Hepatocyte (in vitro differentiated cells): ENCODE measurements at regions not wholly inside any gene's neighbourhood (a gene's known extent, or its start where the extent isn't known, plus 50 kb on each side); places are given as distances from the start of the nearest gene placed in this dataset.

Experiments
- DNase-seq: peaks from one replicate; pipeline ENCODE4 v3.0.0-alpha.2; 2016; ENCODE audit warnings: low spot score
- H2AFZ ChIP-seq: fragments of 200-600 bp; sonication (generic); 2 replicates; pipeline ENCODE4 v1.6.0; 2016; ENCODE audit warnings: antibody characterized with exemption, mild to moderate bottlenecking
- H3K27ac ChIP-seq: fragments of 200-600 bp; sonication (generic); 2 replicates; pipeline ENCODE4 v1.5.1; 2016; ENCODE audit warnings: mild to moderate bottlenecking
- H3K27me3 ChIP-seq: fragments of 200-600 bp; sonication (generic); 2 replicates; pipeline ENCODE4 v1.6.1; 2016
- H3K36me3 ChIP-seq: fragments of 200-600 bp; sonication (generic); replicated peaks from 2 replicates; pipeline ENCODE4 v1.5.1; 2016; ENCODE audit warnings: low read depth; ENCODE audit not compliant: insufficient read depth
- H3K4me1 ChIP-seq: fragments of 200-600 bp; sonication (generic); 2 replicates; pipeline ENCODE4 v1.5.1; 2016; ENCODE audit warnings: mild to moderate bottlenecking, moderate library complexity; ENCODE audit not compliant: insufficient read depth
- H3K4me2 ChIP-seq: fragments of 200-600 bp; sonication (generic); 2 replicates; pipeline ENCODE4 v1.6.0; 2016
- H3K4me3 ChIP-seq: fragments of 200-600 bp; sonication (generic); 2 replicates; pipeline ENCODE4 v1.5.1; 2016; ENCODE audit warnings: mild to moderate bottlenecking
- H3K79me2 ChIP-seq: fragments of 200-600 bp; sonication (generic); 2 replicates; pipeline ENCODE4 v1.6.0; 2017; ENCODE audit warnings: mild to moderate bottlenecking
- H3K9me2 ChIP-seq: fragments of 200-600 bp; sonication (generic); replicated peaks from 2 replicates; pipeline ENCODE4 v1.6.0; 2017; ENCODE audit warnings: mild to moderate bottlenecking; ENCODE audit not compliant: insufficient read depth
- H3K9me3 ChIP-seq: fragments of 200-600 bp; sonication (generic); 2 replicates; pipeline ENCODE4 v1.5.1; 2016; ENCODE audit warnings: low read depth, mild to moderate bottlenecking
- H4K20me1 ChIP-seq: fragments of 200-600 bp; sonication (generic); 2 replicates; pipeline ENCODE4 v1.6.0; 2016; ENCODE audit warnings: mild to moderate bottlenecking; ENCODE audit not compliant: insufficient read depth, poor library complexity, severe bottlenecking
- EZH2 ChIP-seq: fragments of 200-600 bp; sonication (generic); IDR thresholded peaks from 2 replicates; pipeline ENCODE4 v1.6.1; 2016; ENCODE audit warnings: antibody characterized with exemption, mild to moderate bottlenecking, borderline replicate concordance
- EZH2phosphoT487 ChIP-seq: fragments of 200-600 bp; sonication (generic); IDR thresholded peaks from one replicate; pipeline ENCODE4 v1.6.1; 2018; ENCODE audit warnings: antibody characterized with exemption, mild to moderate bottlenecking, low read depth, moderate library complexity; ENCODE audit not compliant: unreplicated experiment, severe bottlenecking
- WGBS: methylation state at CpG from one replicate; pipeline ENCODE4 v1.1.6; 2016; ENCODE audit warnings: low lambda C conversion rate; ENCODE audit errors: missing lambda C conversion rate; 5-methylcytosine and 5-hydroxymethylcytosine counted together
- TF ChIP-seq, protein P1 (sequence below): fragments of 200-600 bp; sonication (generic); IDR thresholded peaks from 2 replicates; pipeline ENCODE4 v1.5.1; 2016; ENCODE audit warnings: antibody characterized with exemption, mild to moderate bottlenecking; ENCODE audit not compliant: poor library complexity

DNA sequence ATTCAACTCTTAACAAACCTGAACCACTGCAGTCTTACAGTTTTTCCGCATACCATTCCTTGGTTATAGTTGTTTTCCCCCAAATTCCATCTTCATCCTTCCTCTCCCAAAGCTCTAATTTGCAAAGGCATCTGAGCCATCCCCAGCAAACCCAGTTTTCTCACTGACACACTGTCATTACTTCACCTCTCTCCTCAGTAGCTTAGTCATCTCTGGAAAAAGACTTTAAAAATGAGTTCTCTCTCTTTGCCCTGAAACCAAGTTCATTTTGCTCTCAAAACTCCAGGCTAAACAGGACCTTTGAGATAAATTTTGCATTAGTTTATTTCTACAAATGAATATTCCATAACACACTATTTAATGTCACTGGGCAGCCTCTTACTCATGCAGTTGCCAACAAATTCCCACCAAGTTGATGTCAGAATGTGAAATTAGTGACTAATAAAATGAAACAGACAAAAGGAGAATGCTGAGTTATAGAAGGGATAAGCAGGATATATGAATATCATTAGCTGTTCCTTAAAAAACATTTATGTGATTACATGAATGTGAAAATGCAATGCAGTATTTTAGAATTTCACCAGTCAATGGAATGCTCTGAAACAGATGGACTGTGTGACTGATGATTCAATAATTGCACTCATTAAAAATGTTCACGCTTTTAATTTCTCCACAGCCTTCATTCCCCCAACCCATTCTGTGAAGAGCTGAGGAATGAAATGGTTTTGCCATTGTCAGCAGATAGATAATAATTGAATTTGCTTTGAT lies 107.4 kb upstream of the DMAC1 start:
- WGBS, result 82% methylated on average over 2 of the region's 2 CpGs
- no peaks in the 10 kb centered on the region for H4K20me1 ChIP-seq
- no peaks in the 10 kb centered on the region for H3K27me3 ChIP-seq
- no peak overlapping the region for H2AFZ ChIP-seq
- H3K4me2 ChIP-seq, result no peak overlapping the region
- peaks cover 5% of the 10 kb centered on the region for H3K4me1 ChIP-seq
- TF ChIP-seq EZH2phosphoT487, result no peak
- TF ChIP-seq EZH2, result no peak
- TF ChIP-seq, protein P1, sequence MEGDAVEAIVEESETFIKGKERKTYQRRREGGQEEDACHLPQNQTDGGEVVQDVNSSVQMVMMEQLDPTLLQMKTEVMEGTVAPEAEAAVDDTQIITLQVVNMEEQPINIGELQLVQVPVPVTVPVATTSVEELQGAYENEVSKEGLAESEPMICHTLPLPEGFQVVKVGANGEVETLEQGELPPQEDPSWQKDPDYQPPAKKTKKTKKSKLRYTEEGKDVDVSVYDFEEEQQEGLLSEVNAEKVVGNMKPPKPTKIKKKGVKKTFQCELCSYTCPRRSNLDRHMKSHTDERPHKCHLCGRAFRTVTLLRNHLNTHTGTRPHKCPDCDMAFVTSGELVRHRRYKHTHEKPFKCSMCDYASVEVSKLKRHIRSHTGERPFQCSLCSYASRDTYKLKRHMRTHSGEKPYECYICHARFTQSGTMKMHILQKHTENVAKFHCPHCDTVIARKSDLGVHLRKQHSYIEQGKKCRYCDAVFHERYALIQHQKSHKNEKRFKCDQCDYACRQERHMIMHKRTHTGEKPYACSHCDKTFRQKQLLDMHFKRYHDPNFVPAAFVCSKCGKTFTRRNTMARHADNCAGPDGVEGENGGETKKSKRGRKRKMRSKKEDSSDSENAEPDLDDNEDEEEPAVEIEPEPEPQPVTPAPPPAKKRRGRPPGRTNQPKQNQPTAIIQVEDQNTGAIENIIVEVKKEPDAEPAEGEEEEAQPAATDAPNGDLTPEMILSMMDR, result no peak
- no peaks in the 10 kb centered on the region for H3K36me3 ChIP-seq
- H3K9me3 ChIP-seq, result no peaks in the 10 kb centered on the region
- no peak for DNase-seq
- H3K9me2 ChIP-seq, result no peaks in the 10 kb centered on the region
- H3K27ac ChIP-seq, result no peak overlapping the region
- no peak overlapping the region for H3K4me3 ChIP-seq
- no peaks in the 10 kb centered on the region for H3K79me2 ChIP-seq

DNA sequence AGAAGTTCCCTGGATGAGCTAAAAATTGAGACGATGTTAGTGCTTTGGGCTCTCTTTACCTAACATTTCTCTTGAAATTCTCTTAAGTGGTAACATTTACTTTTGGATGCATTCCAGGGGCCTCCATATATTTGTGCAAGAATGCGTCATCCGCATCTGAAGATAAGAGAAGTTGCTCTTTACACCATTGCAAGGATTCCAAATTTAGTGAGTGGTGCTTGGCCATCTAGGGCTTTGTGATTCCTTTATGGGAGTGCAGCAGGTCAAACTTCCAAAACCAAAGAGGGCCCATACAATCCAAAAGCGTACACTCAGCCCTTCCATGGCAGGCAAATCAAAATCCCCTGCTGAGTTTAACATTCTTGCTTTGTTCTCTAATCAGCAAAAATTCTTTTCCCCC lies 102.0 kb upstream of the DMAC1 start:
- H3K36me3 ChIP-seq, result no peaks in the 10 kb centered on the region
- H3K9me2 ChIP-seq, result no peaks in the 10 kb centered on the region
- no peak overlapping the region for H3K4me3 ChIP-seq
- no peak overlapping the region for H3K4me2 ChIP-seq
- no peaks in the 10 kb centered on the region for H4K20me1 ChIP-seq
- TF ChIP-seq, protein P1, result no peak
- TF ChIP-seq EZH2 (no peak), EZH2phosphoT487 (no peak)
- DNase-seq, result peak; percentile 19
- no peaks in the 10 kb centered on the region for H3K27me3 ChIP-seq
- H2AFZ ChIP-seq, result no peak overlapping the region
- peaks cover 6% of the 10 kb centered on the region for H3K4me1 ChIP-seq
- H3K9me3 ChIP-seq, result no peaks in the 10 kb centered on the region
- H3K79me2 ChIP-seq, result no peaks in the 10 kb centered on the region
- WGBS, result 36% methylated on average over 4 of the region's 4 CpGs
- no peak overlapping the region for H3K27ac ChIP-seq

DNA sequence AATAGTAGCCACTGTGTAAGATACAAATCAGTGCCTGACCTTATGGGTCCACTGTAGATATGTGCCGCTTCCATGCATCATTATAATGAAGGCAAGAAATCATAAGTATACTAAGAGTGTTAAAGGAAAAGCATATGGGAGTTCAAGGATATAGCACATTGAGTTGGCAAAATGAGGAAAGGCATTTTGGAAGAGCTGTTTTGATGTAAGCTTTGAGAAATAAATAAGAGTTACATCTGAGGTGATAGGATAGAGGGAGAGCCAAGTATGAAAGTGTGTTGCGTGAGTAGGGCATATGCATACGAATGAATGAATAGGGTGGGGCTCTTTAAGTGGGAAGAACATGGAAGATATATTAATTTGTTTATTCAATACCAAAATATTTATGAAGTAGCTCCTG lies 101.0 kb upstream of the DMAC1 start:
- Histone ChIP-seq H3K4me3 (no peak overlapping the region), H3K79me2 (no peaks in the 10 kb centered on the region), H3K36me3 (no peaks in the 10 kb centered on the region), H3K27me3 (no peaks in the 10 kb centered on the region), H3K9me2 (no peaks in the 10 kb centered on the region), H3K4me1 (peaks cover 6% of the 10 kb centered on the region), H3K9me3 (no peaks in the 10 kb centered on the region), H3K27ac (no peak overlapping the region), H4K20me1 (no peaks in the 10 kb centered on the region), H3K4me2 (no peak overlapping the region), H2AFZ (no peak overlapping the region)
- DNase-seq, result no peak
- 98% methylated on average over 3 of the region's 3 CpGs for WGBS
- TF ChIP-seq, protein P1, result no peak
- TF ChIP-seq EZH2, result no peak
